Adrenal gland (tissue), 9 donors: ENCODE measurements at regions not wholly inside any gene's neighbourhood (a gene's known extent, or its start where the extent isn't known, plus 50 kb on each side); places are given as distances from the start of the nearest gene placed in this dataset.

Experiments used
- DNase-seq, 7 donors: peaks; one replicate each; pipeline ENCODE4 v3.0.0-alpha.2; 2019 to 2020
- H3K27ac ChIP-seq, 5 donors: fragments of 200-600 bp; sonication (generic) in 4 of 5; 1 replicate in 3 of 5; 2 replicates in 2 of 5; pipeline versions ENCODE4 v1.5.1 to v1.8.0; 2016 to 2020; ENCODE audit warnings: mild to moderate bottlenecking in 1 of 5
- H3K27me3 ChIP-seq: fragments of 200-600 bp; 2 replicates; pipeline ENCODE4 v1.8.0; 2021
- H3K36me3 ChIP-seq, 2 donors: fragments of 200-600 bp; replicated peaks in 1 of 2; 1 replicate in 1 of 2; 2 replicates in 1 of 2; pipeline versions ENCODE4 v1.5.1 to v1.8.0; 2018 to 2022
- H3K4me1 ChIP-seq, 2 donors: fragments of 200-600 bp; replicated peaks in 1 of 2; 1 replicate in 1 of 2; 2 replicates in 1 of 2; pipeline versions ENCODE4 v1.5.1 to v1.8.0; 2018 to 2021
- H3K4me3 ChIP-seq, 4 donors: fragments of 200-600 bp; sonication (generic) in 3 of 4; one replicate each; pipeline ENCODE4 v1.5.1; 2016 to 2018
- H3K9me3 ChIP-seq, 3 donors: fragments of 200-600 bp; sonication (generic) in 1 of 3; replicated peaks in 1 of 3; 1 replicate in 2 of 3; 2 replicates in 1 of 3; pipeline versions ENCODE4 v1.5.1 to v1.8.0; 2016 to 2021
- CTCF ChIP-seq, 6 experiments: fragments of 450-650 bp in 4 of 6; fragments of 200-600 bp in 2 of 6; sonication (generic) in 1 of 6; IDR thresholded peaks; 1 replicate in 5 of 6; 2 replicates in 1 of 6; pipeline versions ENCODE4 v1.5.1 to v1.8.0; 2016 to 2021; ENCODE audit warnings: antibody characterized with exemption in 6 of 6, mild to moderate bottlenecking in 2 of 6, moderate library complexity in 1 of 6
- POLR2A ChIP-seq, 2 donors: fragments of 450-650 bp; IDR thresholded peaks; one replicate each; pipeline ENCODE4 v1.6.1; 2017; ENCODE audit warnings: antibody characterized with exemption in 2 of 2, mild to moderate bottlenecking in 2 of 2, moderate library complexity in 1 of 2
- WGBS, 4 donors: extraction: QIAGEN DNeasy Blood & Tissue Kit in 2 of 4; methylation state at CpG; one replicate each; pipeline versions ENCODE4 v1.1.5 to v1.1.7; 2013 to 2017; 5-methylcytosine and 5-hydroxymethylcytosine counted together
- intact Hi-C, 2 donors: fragments of 100-400 bp; cut with DNase I; formaldehyde crosslinking; loops; one replicate each; pipeline versions ENCODE4 v1.14.1 to v1.15.0; 2022 to 2023
- donor health status: healthy with polysubstance abuse.
- donor health status: Bipolar disorder and iron deficiency.
- donor health status: DM: yes; HTN: yes; CAD: no.
- donor health status: DM: no; HTN: no; CAD: no.
- donor health status: DM: no; HTN: no; CAD: no.

- Histone ChIP-seq H3K27me3 (no peaks in the 10 kb centered on the region), H3K4me1 (no peaks in the 10 kb centered on the region), H3K9me3 (no peaks in the 10 kb centered on the region), H3K36me3 (no peaks in the 10 kb centered on the region), H3K27ac (no peak overlapping the region), H3K4me3 (no peak overlapping the region)
- TF ChIP-seq CTCF (IDR thresholded peaks at IDR 0.05) = no peak
- no peak for TF ChIP-seq POLR2A (IDR thresholded peaks at IDR 0.05)
- 61 to 83% (median 76%) methylated on average over 1 of the region's 1 CpG for WGBS, 4 donors
- DNase-seq = no peak
- intact Hi-C loops = no loop called here
Measured at GRCh38 chr1:188761226-188761625, 1716.4 kb downstream of the BRINP3 start.

- intact Hi-C loops = no loop called here
- WGBS, 4 donors = 28 to 57% (median 51%) methylated on average over 2 of the region's 2 CpGs
- H3K4me3 ChIP-seq = no peak overlapping the region
- no peak overlapping the region for H3K27ac ChIP-seq
- DNase-seq = no peak
- no peaks in the 10 kb centered on the region for H3K4me1 ChIP-seq
- no peaks in the 10 kb centered on the region for H3K9me3 ChIP-seq
- no peaks in the 10 kb centered on the region for H3K27me3 ChIP-seq
- TF ChIP-seq CTCF (IDR thresholded peaks at IDR 0.05) (no peak), POLR2A (IDR thresholded peaks at IDR 0.05) (no peak)
- no peaks in the 10 kb centered on the region for H3K36me3 ChIP-seq
Measured at GRCh38 chr1:188762166-188762743, 1715.4 kb downstream of the BRINP3 start.

DNA sequence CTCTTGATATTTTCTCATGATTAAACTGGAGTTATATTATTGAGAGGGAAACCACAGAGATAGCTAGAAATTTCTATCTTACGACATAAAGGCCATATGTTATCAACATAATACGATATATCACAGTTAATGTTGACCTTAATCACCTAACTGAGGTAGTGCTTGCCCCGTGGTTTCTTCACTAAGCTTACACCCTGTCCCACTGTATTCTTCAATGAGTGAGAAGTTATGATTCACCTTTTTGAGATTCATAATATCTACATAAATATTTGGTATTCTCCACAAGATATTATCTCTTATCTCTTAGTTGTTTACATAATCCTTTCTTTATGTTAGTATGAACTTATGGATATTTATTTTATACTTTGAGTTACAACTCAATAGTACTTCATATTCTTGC, 1714.1 kb downstream of the BRINP3 start:
- H3K9me3 ChIP-seq = no peaks in the 10 kb centered on the region
- H3K27me3 ChIP-seq = no peaks in the 10 kb centered on the region
- no peaks in the 10 kb centered on the region for H3K4me1 ChIP-seq
- H3K4me3 ChIP-seq = no peak overlapping the region
- DNase-seq = no peak
- WGBS, 4 donors = 72 to 77% (median 74%) methylated on average over 3 of the region's 3 CpGs
- no peak for TF ChIP-seq POLR2A (IDR thresholded peaks at IDR 0.05)
- TF ChIP-seq CTCF (IDR thresholded peaks at IDR 0.05) = no peak
- no peak overlapping the region for H3K27ac ChIP-seq
- no peaks in the 10 kb centered on the region for H3K36me3 ChIP-seq
- intact Hi-C loops = no loop called here

GRCh38 chr1:188769181-188769580, 1708.5 kb downstream of the BRINP3 start:
- 84 to 89% (median 85%) methylated on average over 8 to 11 of the region's 11 CpGs; no CpG with 5 or more reads in 1 of the 4 donors for WGBS, 4 donors
- Histone ChIP-seq H3K9me3 (no peaks in the 10 kb centered on the region), H3K4me3 (no peak overlapping the region), H3K4me1 (no peaks in the 10 kb centered on the region), H3K27me3 (no peaks in the 10 kb centered on the region), H3K27ac (no peak overlapping the region), H3K36me3 (no peaks in the 10 kb centered on the region)
- TF ChIP-seq POLR2A (IDR thresholded peaks at IDR 0.05) = no peak
- no peak for TF ChIP-seq CTCF (IDR thresholded peaks at IDR 0.05)
- intact Hi-C loops = no loop called here
- no peak for DNase-seq
